ENCODE measurements at regions not wholly inside any gene's neighbourhood (a gene's known extent, or its start where the extent isn't known, plus 50 kb on each side); places are given as distances from the start of the nearest gene placed in this dataset.

- no peaks in the 10 kb centered on the region for H3K27me3 Mint-ChIP-seq
- ATAC-seq (ENCODE audit: low read depth) (no peak), DNase-seq (no peak)
- H3K4me1 Mint-ChIP-seq: no peaks in the 10 kb centered on the region
- TF ChIP-seq, protein P1, sequence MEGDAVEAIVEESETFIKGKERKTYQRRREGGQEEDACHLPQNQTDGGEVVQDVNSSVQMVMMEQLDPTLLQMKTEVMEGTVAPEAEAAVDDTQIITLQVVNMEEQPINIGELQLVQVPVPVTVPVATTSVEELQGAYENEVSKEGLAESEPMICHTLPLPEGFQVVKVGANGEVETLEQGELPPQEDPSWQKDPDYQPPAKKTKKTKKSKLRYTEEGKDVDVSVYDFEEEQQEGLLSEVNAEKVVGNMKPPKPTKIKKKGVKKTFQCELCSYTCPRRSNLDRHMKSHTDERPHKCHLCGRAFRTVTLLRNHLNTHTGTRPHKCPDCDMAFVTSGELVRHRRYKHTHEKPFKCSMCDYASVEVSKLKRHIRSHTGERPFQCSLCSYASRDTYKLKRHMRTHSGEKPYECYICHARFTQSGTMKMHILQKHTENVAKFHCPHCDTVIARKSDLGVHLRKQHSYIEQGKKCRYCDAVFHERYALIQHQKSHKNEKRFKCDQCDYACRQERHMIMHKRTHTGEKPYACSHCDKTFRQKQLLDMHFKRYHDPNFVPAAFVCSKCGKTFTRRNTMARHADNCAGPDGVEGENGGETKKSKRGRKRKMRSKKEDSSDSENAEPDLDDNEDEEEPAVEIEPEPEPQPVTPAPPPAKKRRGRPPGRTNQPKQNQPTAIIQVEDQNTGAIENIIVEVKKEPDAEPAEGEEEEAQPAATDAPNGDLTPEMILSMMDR (IDR thresholded peaks at IDR 0.05): no peak
- intact Hi-C loops (cut with micrococcal nuclease): no loop called here
- no peaks in the 10 kb centered on the region for H3K9me3 Mint-ChIP-seq
- no peak overlapping the region for H3K4me3 Mint-ChIP-seq
- no peak overlapping the region for H3K27ac Mint-ChIP-seq
- no peaks in the 10 kb centered on the region for H3K36me3 Mint-ChIP-seq (ENCODE audit: low read depth)
- CTCF ChIA-PET: no interaction called here
- POLR2A ChIA-PET: no interaction called here
Observed at GRCh38 chr4:55249476-55249875, 96.6 kb upstream of the SRD5A3 start.

DNA sequence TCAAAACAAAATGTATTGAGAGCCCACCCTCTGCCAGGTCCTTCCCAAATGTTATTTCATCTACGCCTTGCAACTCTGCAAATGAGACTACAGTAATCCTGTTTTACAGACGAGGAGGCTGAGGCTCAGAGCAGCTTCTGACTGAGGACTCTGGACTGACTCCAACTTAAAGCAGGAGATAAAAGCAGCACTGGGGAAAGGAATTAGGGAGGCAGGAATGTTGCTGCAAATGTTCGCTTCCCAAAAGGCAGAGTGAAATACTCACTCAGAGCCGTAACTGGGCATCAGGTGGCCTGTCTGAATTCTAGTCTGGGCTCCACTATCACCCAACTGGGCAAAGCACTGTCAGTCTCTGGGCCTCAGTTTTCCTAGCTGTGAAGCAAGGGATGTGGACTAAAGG lies 94.7 kb upstream of the SRD5A3 start:
- POLR2A ChIA-PET: no interaction called here
- no peak for ATAC-seq (ENCODE audit: low read depth)
- H3K27me3 Mint-ChIP-seq: peaks cover 4% of the 10 kb centered on the region
- H3K4me3 Mint-ChIP-seq: no peak overlapping the region
- H3K9me3 Mint-ChIP-seq: no peaks in the 10 kb centered on the region
- H3K27ac Mint-ChIP-seq: no peak overlapping the region
- no peak for DNase-seq
- CTCF ChIA-PET: no interaction called here
- TF ChIP-seq, protein P1 (IDR thresholded peaks at IDR 0.05): no peak
- H3K4me1 Mint-ChIP-seq: no peaks in the 10 kb centered on the region
- intact Hi-C loops (cut with micrococcal nuclease): no loop called here
- no peaks in the 10 kb centered on the region for H3K36me3 Mint-ChIP-seq (ENCODE audit: low read depth)

DNA sequence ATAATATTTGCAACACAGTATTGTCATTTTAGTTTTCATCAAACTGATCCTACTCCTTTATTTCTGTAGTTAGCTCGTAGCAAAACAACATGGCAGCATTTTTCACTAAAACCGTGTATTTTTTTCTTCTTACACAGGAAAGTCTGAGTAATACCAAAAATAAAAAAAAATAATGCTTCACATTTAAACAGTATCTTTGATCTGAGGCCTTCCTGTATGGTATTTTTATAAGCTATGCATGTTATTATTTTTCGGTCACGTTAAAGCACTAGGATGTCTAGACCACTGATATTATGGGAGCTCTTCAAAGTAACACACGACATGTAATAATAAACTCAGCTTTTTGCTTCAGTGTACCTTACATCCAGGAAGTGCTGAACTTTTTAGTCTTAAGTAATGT lies 94.1 kb upstream of the SRD5A3 start:
- Mint-ChIP-seq H3K4me3 (no peak overlapping the region), H3K4me1 (no peaks in the 10 kb centered on the region), H3K27ac (no peak overlapping the region), H3K36me3 (ENCODE audit: low read depth) (no peaks in the 10 kb centered on the region), H3K9me3 (no peaks in the 10 kb centered on the region), H3K27me3 (peaks cover 4% of the 10 kb centered on the region)
- TF ChIP-seq, protein P1 (IDR thresholded peaks at IDR 0.05): no peak
- no peak for ATAC-seq (ENCODE audit: low read depth)
- intact Hi-C loops (cut with micrococcal nuclease): no loop called here
- ChIA-PET CTCF (no interaction called here), POLR2A (no interaction called here)
- no peak for DNase-seq

GRCh38 chr4:55253948-55254593 lies 92.0 kb upstream of the SRD5A3 start:
- TF ChIP-seq, protein P1 (IDR thresholded peaks at IDR 0.05): no peak
- ATAC-seq (ENCODE audit: low read depth) (no peak), DNase-seq (no peak)
- intact Hi-C loops (cut with micrococcal nuclease): no loop called here
- ChIA-PET CTCF (no interaction called here), POLR2A (no interaction called here)
- Mint-ChIP-seq H3K4me1 (no peaks in the 10 kb centered on the region), H3K9me3 (no peaks in the 10 kb centered on the region), H3K36me3 (ENCODE audit: low read depth) (no peaks in the 10 kb centered on the region), H3K27me3 (peaks cover 4% of the 10 kb centered on the region), H3K4me3 (no peak overlapping the region), H3K27ac (no peak overlapping the region)

GRCh38 chr4:55255179-55255578 lies 90.9 kb upstream of the SRD5A3 start:
- CTCF ChIA-PET: no interaction called here

More at GRCh38 chr4:55255179-55255578, 90.9 kb upstream of the SRD5A3 start:
- DNase-seq (no peak), ATAC-seq (ENCODE audit: low read depth) (no peak)
- intact Hi-C loops (cut with micrococcal nuclease): no loop called here
- TF ChIP-seq, protein P1 (IDR thresholded peaks at IDR 0.05): no peak
- Mint-ChIP-seq H3K4me3 (no peak overlapping the region), H3K4me1 (no peaks in the 10 kb centered on the region), H3K36me3 (ENCODE audit: low read depth) (no peaks in the 10 kb centered on the region), H3K27ac (no peak overlapping the region), H3K9me3 (no peaks in the 10 kb centered on the region), H3K27me3 (peaks cover 4% of the 10 kb centered on the region)
- POLR2A ChIA-PET: no interaction called here
